NCI-H2107 treated with DMSO at 0.1 percent for 48 hours (cell line): ENCODE measurements at regions not wholly inside any gene's neighbourhood (a gene's known extent, or its start where the extent isn't known, plus 50 kb on each side); places are given as distances from the start of the nearest gene placed in this dataset.

Experiments used
- DNase-seq: peaks from one replicate; lab custom pipeline; 2025; ENCODE audit not compliant: unreplicated experiment; lab: John Stamatoyannopoulos, UW

DNA sequence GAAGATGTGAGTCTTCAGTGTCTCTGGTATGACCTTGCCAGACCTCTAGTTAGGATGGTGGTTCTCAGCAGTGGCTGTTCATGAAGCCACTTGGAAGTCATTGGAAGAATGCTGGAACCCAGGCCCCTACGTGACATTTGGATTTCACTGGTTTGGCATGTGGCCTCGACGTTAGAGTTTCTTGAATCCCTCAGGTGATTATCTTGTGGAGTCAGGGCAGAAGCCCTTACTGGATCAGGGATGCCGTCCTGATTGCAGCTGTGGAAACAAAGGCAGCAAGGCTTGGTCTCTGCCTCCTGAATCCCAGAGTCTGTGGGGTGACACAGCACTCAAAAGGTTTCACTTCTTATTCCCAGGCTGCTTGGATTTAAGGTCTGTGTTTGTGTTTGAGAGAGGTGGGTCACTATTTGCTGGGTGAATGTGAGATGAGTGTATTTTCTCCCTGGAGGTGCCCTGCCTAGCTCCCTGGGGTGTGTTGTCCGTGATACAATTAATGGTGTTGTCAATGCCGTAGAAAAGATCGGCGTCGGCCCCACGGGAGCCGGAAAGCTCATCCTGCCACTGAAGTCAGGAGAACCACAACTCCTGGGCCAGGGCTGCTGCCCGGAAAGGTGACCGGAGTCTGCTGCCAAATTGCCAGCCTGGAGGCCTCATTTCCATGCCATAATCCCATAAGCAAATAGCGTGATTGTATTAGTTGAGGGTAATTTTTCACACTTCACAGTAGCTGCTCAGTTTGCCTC lies 939.0 kb downstream of the BRD1 start:
- DNase-seq: no peak

DNA sequence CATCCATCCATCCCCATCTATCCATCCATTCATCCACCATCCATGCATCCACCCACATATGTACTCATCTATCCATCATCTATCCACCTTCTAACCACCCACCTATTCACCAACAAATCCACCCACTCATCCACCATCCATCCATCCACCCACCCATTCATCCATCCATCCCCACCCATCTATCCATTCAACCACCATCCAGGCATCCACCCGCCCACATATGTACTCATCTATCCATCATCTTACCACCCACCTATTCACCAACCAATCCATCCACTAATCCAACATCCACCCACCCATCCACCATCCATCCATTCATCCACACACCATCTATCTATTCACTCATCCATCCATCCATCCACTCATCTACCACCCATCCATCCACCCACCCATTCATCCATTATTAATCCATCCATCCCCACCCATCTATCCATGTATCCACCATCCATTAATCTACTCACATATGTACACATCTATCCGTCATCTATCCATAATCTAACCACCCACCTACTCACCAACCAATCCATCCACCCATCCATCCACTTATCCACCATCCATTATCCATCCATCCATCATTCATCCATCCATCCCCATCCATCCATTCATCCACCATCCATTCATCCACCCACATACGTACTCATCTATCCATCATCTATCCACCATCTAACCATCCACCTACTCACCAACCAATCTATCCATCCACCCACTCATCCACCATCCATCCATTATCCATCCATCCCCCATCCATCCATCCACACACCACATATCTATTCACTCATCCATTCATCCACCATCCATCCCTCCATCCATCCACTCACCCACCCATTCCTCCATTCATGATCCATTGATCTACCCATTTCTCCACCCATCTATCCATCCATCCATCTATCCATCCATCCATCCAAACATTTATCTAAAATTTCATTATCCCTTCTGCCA lies 940.0 kb downstream of the BRD1 start:
- DNase-seq: no peak

DNA sequence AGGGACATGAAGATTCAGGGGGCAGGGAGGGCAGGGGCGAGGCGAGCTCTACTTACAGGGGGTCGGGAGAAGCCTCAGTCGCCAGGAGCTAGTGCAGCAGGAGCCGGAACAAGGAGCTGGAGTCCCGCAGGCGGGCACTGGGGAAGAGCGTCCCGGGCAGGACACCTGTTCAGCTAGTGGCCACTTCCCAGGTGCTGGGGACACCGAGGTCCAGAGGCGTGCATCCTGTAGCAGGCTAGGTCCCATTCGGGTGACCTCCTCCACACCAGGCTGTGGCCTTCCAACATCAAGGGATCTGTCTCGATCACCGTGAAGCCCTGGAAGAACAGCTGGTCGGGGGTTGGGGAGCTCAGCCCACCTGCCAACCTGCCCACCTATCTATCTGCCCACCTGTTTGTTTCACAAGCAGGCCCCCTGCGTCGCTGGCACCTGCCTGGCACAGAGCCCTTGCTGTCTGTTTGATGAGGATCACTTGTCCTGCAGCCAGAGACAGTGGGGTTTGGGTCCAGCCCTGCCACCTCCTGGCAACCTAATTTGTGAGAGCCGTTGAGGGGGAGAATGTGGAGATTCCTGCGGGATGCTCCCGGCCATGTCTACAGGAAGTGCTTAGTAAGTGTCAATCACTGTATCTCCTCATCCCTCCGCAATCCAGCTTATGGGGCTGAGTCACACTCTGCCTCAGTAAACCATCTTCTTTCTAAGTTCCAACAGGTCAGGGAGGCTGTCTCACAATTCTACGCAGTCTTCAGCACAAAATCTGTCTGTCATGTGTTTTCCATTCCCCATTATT lies 940.9 kb downstream of the BRD1 start:
- no peak for DNase-seq

DNA sequence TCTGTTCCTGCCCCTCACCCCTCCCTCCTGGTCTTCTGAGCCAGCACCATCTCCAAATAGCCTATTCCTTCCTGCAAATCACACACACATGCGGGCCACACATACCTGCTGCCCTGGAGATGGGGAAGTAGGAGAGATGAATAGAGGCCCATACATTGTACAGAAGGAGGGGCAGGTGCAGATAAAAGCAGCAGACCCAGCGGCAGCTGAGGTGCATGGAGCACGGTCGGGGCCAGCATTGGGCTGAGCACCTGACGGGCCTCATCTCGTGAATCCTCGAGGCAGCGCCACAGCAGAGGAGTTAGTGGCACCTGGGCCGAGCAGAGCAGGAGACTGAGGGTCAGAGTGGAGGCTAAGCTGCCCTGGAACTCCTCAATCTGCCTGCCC lies 941.8 kb downstream of the BRD1 start:
- no peak for DNase-seq

DNA sequence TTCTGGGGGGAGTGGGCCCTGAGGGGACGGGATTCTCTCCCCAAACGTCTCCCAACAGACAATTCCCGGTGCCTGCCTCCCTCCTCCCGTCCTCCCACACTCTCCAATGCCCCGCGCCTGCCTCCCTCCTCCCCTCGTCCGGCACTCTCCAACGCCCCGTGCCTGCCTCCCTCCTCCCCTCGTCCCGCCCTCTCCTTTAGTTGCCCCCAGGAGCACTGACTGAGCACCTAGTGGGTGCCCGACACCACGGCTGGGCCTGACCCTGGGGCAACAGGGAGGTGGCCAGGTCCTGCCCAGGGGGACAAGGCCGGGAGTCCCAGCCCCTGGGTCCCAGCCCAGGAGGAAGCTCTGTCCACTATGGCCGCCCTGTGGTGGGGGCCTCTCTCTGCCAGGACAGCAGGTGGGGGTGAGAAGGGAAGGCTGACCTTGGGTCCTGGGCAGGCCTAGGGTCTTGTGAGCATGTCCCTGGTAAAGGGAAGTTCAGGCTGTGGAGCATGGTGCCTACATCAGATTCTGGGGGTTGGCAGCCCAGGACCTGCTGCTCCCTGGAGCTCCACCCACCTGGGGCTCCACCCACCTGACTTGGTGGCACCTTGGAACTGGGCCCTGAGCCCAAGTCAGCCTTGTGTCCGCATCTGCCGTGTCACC lies 942.3 kb downstream of the BRD1 start:
- no peak for DNase-seq

DNA sequence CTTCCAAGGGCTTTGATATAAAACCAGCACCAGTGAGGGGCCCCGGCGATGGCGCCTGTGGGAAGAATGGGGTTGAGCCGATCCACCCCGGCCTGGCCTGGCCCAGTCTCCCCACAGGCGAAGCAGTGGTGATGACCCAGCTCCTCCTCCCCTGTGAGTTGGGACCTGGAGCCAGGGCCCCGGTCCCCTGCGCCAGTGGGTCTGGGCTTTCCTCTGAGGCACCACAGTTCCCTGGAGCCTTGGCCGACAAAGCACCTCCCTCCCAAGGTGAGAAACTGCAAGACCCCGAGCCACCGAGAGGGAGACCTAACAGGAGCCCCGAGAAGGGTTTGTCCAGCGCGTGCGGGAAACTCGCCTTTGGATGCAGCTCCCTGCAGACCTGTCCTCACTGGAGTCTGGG lies 942.9 kb downstream of the BRD1 start:
- no peak for DNase-seq

DNA sequence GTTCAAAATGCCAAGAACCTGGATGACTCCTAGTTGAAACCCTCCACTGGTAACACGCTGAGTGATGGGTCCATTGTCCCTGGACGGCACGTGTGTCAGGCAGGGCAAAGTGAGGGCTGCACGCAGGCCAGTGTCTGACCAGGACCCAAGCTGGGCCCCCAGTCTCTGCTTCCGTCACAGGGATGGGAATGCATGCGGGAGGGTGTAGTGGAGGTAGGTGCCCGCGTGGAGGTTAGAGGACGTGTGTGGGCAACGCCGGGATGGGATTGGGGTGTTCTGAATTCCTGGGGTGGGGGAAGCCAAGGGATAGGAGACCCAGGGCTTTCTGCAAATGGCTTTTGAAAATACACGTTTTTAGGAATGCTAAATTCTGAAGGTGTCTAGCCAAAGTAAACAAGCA lies 943.3 kb downstream of the BRD1 start:
- DNase-seq: no peak

DNA sequence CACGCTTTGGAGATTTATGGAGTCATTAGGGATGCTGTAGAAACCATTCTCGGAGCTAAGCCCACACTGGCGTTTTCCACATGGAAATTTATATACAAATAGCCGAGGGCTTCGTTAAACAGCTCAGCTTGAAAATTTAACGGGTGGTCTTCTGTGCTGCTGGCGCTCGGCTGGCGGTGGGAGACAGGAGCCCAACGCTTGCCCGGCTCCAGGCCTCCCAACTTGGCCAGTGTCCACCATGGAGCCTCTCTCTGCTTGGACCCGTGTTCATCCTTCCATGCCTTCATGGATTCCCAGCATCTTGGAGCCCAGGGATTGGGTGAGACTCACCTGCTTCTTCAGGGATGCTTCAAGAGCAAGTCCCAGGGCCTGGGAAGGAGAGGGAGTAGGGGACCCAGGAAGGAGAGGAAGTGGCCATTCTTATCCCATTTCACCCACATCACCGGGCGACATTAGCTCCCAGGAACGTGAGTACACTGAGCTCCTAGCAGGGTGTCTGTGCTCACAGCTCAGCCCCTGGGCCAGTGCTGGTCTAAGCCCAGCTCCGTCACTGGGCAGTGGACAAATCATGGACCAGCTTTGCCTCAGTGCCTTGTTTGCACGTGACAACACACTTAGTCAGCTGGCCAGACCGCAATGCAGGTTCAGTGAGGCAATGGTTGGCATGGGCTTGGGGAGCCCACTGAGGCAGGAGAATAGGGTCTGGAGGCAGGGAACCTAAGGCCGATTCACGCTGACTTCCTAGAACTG lies 944.3 kb downstream of the BRD1 start:
- no peak for DNase-seq

DNA sequence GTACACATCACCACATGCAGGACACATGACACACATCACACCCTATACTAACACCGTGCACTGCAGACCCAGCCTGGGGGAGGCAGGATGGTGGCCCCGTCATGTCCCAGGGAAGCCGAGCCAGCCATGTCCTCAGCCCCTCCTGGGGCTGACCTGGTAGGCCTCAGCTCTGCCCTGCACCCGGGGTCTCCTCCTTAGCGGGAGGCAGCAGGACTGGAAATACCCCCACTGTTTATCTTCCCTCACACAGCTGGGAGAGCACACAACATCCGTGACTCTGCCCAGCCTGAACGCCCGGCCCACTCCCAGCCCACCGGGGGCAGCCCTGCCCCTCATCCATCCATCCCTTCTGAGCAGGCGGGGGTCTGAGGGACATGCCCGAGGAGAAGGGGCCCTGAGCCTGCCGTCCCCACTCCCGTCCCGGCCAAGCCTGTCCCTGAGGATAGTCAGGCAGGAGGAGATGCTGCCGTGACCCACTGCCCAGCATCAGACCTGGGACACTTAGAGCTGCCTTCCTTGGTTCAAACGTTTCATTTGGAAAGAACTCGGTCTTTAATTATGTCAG lies 945.0 kb downstream of the BRD1 start:
- no peak for DNase-seq

DNA sequence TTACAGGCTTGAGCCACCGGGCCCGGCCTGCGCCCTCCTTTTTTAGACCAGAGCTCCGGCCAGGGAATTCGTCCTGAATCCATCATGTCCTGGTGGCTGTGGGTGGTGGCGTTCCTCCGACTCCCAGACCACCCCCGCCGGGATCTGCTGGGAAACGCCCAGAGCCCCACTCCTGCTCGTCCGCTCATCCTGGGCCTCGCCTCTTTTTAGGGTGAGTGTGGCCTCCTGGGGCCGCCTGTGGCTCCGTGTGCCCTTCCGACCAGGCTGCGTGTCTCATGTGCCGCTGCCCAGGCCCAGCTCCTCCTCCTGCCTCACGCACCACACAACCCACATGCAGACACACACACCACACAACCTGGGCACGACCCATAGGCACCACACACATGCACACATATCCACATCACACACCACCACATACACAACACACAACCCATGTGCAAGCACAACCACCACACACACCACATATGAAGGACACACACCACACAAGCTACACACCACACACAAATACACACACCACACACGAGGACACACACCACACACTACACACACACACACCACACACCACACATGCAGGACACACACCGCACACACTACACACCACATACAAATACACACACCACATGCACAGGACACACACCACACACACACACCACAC lies 946.2 kb downstream of the BRD1 start:
- no peak for DNase-seq

DNA sequence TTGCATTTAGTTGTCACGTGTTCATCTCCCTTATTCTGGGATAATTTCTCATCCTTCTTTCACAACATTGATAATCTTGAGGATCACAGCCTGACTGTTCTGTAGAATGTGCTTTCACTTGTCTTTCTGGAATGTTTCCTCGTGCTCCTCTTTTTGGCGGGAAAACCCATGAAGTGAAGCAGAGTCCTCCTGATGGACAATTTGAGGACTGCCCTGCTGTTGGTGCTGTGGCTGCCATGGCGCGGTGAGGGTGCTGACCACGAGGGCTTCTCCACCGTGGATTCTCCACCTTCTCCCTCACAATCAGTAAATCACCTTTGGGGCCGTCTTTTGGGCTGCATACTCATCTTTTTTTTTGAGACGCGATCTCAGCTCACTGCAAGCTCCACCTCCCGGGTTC lies 946.9 kb downstream of the BRD1 start:
- DNase-seq: no peak

DNA sequence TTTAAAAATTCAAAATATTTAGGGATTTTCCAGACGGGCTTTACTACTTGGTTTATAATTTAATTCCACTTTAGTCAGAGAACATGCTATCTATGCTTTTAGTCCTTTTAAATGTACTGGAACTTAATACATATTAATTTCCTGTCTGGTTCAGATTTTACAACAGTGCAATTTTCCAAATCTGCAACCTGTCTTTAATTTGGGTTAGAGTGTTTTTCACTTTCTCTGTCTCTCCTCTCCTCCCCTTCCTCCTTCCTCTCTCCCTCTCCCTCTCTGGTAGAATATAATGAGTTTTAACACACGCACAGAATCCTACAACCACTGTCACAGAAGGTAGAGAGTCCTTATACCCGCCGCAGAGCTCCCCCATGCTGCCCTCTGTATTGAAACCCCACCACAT lies 950.7 kb downstream of the BRD1 start:
- no peak for DNase-seq

DNA sequence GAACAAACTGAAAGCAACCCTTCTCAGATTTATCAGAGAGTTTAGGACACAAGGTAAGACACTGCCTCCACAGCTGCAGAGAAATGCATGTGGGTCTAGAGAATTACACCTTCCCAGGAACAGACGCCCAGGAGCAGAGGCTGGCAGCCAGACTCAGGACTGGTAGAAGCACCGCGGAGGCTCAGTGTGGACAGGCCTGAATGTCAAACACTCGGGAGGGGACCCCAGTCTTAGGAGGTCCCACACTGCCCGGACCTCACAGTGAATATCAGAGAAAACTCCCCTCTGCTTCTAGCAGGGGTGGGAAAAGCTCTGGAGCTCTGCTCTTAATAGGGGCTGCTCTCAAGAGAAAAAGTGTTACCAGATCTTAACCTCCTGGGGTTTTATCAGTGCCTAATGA lies 952.7 kb downstream of the BRD1 start:
- no peak for DNase-seq

DNA sequence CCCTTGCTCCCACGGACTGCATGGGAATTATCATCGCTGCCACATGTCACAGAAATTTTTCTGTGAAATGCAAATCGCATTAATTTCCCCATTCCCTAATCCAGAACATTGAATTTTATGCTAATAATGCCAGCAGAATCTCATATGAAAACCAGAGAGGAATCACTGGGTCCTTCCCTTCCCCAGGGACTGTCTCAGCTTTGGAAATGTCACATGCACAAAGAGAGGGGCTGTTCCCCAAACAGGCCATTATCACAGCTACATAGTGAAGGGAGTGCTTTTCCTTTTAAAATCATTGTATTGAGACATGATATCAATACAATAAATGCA lies 954.5 kb downstream of the BRD1 start:
- no peak for DNase-seq

DNA sequence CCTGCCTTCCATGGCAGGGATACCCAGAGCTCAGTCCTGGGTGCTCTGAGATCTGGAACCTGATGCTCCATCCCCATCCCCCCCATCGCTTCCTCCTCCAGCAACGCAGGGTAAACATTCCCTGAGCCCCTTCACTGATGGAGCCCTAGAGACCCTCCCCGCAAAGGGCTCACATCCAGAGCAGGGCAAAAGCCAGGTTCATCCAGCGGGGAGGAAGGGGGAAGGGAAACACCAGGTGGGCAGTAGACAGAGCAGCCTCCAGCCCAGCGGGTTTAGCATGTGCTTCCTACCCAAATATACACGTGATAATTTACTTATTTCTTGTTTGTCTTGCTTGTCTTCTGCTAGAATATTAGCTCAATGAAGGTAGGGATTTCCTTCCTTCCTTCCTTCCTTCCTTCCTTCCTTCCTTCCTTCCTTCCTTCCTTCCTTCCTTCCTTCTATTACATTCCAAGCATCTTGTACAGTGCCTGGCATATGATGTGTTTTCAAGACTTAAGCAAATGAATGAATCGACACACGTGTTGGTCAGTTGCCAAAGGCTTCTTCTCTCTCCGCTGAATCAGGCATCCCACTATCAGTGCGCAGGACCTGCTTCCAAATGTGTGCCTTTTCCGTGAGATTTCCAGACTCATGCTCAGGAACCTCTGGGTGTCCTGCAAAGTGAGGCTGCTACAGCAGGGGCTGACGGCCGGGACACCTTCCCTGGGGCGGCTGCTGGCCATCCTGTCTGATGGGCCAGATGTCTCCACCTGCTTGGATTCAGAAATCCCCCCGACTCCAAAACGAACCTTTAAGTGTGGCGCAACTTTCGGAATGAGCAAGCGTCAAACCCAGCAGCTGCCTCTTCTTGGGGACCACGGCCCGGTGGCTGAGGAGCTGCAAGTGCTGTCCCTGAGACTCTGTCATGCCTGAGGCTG lies 955.1 kb downstream of the BRD1 start:
- no peak for DNase-seq

DNA sequence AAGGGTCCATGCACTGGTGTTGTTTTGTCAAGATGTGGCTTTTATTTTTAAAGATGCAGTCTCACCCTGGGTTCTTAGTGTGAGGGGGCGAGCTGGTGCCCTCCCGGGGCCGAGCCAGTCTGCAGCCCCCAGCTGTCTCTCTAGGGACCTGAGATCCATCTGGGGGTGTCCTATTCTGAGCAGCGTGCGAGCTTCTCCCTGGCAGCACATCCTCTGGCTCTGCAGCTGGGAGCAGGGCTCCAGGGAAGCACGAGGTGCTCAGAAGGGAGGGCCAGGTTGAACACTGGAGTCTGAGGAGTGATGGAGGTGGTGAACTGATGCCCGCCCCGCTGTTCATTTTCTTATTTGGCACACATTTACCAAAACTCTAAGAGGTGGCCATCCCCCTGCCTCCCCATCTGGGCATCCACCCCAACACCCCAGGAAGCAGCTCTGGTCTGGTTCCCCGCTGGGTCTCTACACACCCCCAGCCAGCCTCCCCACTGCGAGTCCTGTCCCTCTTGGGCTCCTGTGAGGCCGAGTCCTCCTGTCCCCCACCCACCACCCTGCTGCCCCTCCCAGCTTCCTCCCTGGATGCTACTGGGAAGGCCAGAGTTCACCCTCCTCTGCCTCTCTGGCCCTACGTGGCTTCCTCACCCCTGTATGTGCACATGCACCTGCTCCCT lies 956.4 kb downstream of the BRD1 start:
- no peak for DNase-seq

DNA sequence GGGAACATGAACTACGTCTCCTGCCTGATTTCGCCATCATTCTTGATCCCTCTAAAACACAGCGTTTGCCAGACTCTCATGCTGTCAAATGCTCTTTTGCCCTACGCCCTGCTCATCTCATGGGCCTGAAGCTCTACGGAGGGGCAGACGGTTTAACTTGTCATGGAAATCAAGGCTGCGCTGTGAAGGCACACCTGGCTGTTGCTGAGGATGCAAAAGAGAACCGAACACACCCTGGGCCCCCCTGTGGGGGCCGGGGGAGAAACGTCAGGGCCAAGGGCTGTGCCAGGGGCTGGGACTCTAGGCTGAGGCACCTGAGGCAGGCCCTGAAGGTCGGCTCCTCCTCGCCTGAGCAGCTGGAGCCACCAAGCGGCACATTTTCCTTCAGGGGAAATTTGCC lies 957.2 kb downstream of the BRD1 start:
- no peak for DNase-seq

DNA sequence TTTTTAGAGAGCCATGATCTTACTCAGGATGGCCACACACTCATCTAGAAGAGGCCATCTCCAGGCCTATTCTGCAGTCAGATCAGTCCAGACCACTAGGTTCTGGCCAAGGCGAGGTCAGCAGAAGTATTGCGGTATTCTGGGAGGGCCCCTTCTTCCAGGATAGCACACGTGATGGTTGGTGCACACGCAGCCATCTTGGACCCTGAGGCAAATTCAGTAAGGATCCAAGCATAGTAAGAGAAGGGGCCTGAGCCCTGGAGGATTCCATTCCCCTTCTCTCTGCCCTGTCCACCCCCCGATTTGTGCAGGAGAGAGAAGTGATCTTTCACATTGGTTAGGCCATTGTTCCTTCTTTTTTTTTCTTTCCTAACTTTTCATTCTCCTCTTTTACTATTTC lies 957.9 kb downstream of the BRD1 start:
- DNase-seq: no peak
